Amniotic stem cell (primary cell): ENCODE measurements at regions not wholly inside any gene's neighbourhood (a gene's known extent, or its start where the extent isn't known, plus 50 kb on each side); places are given as distances from the start of the nearest gene placed in this dataset.
"Not testable (repeated sequence)": the region's sequence is repeated elsewhere in the genome, so short reads cannot be mapped to it uniquely, and the experiment has no call there.

Experiments
- DNase-seq: peaks from one replicate; lab custom pipeline; 2025; lab: John Stamatoyannopoulos, UW

DNA sequence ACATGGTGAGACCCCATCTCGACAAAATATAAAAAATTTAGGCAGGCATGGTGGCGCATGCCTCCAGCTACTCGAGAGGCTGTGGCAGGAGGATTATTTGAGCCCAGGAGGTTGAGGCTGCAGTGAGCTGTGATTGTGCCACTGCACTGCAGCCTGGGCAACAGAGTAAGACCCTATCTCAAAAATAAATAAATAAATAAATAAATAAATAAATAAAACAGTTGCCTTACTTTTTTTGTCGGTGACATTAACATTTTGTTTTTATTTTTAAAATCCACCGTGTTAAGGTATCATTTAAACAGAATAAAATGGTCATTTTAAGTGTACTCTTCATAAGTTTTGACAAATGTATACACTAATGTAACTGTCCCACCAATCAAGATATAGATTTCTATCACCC, 57.0 kb downstream of the RASL11A start:
- no peak for DNase-seq

DNA sequence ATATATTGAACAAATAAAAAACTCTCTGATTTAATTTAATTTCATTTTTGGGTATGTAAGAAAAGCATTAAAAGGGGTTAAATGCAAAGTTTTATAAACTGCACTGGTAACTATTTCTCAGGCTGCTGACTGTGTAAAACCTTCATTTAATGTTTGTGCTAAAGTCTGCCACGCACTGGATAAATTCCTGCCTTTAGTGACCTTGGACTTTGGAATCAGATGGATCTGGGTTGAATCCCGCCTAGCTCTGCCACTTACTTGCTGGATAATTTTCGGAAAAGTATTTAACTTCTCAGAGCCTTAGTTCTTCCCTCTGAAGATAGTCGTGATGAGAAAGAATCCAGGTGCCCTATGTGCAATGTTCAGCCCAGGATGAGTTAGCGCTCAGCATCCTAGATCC, 58.6 kb downstream of the RASL11A start:
- DNase-seq, result no peak

DNA sequence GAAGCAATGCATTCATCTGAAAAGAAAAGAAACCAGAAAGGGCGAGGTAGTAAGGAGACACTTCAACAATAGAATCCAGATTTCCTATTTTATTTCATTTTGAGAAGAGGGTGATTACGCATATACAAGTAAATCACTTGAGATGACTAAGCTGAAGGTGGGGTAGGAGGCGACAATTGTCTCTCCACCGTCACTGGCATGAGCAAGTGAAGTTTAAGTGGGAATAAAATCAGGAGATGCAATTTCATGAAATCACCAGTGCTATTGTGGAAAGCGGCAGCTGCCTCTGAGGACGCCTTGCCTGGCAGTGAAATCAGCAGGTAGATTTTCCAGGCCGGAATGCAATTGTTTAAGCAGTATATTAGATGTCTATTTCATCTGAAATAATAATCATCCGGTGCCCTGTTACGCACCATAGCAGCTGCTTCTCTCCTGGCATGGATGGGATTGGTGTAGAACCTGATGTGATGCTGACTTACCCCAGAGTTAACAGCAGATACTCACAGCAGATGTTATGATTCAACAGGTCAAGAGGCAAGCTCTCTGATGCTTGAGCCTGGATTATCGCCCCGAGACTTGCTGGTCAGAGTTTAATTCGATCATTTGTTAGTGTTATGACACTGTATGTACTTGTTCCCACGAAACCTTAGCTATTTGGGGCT, 64.3 kb downstream of the RASL11A start:
- no peak for DNase-seq

DNA sequence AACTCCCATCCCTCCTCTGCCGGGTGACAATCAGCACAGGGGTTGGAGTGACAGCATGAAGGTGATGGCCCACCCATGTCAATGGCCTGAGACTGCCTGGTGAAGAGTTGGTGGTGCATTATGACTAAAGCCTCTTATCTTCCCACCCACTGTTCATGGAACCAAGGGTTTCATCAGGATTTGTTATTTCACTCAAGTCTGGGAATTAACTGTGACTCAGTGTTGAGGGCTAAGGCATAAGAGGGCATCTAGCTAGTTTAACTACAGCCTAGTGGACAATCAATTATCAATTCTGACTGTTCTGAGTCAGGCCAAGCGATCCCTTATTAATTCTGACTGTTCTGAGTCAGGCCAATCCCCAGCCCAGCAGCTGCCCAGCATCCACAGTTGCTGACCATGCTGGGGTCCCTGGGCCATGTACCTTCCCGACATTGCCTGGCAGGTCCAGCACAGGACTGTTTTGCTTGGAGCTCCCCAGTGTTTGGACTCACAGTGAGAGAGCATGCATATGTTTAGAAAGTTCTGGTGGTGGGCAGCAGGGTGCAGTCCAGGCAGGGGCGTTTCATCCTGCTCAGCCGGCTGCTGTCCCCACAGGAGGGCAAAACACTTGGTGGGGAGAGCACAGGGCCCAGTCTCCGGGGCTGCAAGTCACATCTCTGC, 65.5 kb downstream of the RASL11A start:
- DNase-seq, result no peak

DNA sequence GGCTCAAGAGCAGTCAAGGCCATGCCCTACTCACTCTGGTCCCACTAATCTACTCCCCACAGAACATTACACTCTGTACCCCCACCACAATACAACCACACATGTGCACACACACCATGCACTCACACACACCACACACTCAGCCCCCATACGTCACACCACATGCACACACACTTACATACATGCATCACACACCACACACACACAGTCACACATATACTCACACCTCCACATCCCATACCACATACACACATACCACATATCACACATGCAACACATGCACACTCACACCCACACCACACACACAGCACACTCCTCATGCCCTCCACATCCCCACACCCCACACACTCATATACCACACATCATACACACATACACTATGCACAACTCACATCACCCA, 67.6 kb downstream of the RASL11A start:
- no peak for DNase-seq

DNA sequence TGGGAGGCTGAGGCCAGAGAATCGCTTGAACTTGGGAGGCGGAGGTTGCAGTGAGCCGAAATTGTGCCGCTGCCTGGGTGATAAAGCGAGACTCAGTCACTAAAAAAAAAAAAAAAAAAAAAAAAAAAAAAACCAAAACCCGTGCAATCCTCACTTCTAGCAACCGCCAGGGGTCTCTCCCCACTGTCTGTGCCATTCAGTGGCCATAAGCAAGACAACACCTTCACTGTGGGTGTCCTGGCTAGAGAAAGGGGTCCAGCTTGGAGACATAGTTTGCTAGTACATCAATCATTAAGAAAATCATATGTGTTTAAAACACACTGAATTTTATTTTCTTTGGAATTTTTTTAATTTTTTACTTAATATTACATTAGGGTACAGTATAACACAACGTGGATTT, 68.2 kb downstream of the RASL11A start:
- DNase-seq, result no peak

DNA sequence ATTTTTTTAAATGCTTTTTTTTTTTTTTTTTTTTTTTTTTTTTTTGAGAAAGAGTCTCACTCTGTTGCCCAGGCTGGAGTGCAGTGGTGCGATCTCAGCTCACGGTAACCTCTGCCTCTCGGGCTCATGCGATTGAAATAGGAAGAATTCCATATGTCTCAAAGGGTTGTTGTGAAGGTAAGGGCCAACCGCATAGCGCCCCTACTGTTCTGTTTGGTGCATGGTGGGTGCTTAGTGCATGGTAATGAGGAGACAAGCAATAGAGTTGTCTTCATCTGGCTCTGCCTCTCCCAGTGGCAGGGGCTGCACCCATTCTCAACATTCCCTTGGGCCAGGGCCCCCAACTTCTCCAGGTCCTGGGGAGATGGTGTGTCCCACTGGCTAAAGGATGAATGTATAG, 68.7 kb downstream of the RASL11A start:
- DNase-seq, result no peak

DNA sequence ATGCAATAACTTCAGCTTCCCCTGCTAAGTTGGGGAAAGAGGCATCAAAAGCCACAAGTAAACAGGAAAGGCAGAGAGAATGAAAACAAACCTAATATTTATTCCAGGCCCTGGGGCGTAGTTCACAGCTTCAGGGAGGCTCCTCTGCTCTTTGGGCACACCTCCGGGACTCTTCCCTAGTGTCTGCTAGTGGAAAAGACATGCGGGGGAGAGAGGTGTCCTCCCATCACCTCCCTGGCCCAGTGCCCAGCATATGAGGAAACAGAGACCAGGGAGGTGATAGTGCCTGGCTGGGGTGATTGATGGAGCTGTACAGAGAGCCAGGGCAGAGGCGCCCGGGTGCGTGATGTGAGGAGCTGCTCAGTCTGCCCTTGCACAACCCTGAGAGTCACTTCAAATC, 71.0 kb downstream of the RASL11A start:
- no peak for DNase-seq

DNA sequence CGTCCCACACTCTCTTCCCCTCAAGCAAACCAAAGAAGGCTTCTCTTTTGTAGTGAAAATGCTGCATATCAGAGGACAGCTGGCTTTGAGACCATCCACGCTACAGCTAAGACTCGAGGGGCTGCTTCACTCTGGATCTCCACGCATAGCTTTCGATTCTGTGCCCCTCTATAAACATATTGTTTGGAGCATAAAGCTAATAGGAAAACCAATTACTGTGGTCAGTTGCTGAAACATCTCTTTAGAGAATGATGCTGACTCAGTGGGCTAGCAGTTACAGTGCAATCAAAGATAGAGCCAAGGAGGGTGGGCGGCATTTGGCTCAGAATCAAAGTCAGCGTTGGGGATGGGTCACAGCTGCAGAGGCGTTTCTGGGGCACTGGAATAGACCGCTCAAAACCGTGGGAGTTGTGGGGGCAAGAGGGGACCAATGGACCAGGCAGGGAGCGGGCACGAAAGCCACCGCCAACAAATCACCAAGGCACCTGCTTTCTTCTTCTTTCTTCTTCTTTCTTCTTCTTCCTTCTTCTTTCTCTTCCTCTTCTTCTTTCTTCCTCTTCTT, 76.7 kb downstream of the RASL11A start:
- DNase-seq, result no peak

DNA sequence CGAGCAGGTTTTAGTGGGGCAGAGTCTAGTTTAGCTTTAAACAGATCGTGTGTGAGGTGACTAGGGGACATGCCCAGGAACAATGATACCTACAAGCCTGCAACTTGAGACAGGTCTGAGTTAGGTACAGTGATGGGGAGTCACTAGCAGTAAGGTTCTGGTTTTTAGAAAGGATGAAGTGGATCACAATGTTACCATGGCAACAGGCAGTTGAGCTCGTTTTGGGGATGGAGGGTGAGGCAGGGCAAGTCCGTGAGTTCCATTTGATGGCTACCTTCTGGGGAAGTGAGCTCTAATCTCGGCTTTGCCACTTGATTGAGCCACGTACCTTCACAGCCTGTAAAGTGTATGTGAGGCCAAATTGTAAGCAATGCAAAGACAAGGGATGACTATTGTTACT, 76.0 kb upstream of the GTF3A start:
- DNase-seq, result no peak

DNA sequence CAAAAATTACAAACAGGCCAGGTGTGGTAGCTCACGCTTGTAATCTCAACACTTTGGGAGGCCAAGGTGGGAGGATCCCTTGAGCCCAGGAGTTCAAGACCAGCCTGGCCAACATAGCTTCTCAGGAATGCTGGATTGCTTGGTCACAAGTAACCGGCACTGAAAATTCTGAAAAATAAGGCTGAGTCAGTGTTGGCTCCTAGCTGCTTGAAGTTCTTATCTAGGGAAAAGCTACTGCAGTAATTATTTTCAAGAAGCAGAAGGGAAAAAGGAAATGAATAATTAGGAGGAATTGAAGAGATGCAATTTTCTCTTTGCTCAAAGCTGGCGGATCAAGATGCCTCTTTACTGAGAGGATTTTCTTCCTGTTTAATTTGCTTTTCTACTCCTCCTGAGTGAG, 75.0 kb upstream of the GTF3A start:
- DNase-seq, result no peak

DNA sequence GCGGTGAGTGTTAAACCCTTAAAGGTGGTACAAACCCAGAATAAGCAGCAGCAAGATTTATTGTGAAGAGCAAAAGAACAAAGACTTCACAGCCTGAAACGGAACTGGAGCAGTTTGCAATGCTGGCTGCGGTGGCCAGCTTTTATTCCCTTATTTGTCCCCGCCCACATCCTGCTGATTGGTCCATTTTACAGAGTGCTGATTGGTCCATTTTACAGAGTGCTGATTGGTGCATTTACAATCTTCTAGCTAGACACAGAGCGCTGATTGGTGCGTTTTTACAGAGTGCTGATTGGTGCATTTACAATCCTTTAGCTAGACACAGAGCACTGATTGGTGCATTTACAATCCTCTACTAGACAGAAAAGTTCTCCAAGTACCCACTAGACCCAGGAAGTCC, 73.6 kb upstream of the GTF3A start:
- not testable (repeated sequence) for DNase-seq

DNA sequence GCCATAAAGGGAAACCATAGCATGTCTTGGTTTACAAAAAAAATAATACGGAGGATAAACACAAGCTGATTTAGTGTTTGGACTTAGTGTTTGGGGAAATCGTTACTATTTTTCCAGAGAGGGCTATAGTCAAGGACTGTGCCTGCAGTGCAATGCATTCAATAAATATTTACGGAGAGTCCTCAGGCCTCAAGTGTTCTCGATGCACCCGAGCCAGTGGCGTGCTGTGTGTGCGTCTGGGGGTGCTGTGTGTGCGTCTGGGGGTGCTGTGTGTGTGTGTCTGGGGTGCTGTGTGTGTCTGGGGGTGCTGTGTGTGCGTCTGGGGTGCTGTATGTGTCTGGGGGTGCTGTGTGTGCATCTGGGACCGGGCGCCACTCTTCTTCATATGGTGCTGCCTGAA, 71.7 kb upstream of the GTF3A start:
- no peak for DNase-seq

DNA sequence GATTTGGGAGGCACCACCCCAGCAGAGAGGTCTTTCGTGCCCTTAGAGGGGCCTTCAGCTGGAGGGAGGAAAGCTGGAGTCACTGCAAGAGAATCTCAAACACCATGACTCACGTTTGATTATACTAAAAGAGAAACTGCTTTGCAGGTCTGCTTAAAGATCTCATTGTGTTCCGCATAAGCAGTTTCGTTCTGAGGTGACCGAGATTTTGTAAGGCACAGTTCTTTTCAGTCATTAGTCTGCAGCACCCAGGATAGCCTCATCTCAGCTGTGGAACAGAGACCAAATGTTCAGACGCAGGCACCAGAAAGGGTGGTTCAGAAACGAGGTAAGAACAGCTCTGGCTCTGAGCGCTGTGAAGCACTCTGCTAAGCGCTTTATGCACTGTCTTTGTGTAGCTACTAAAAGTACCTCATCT, 71.2 kb upstream of the GTF3A start:
- DNase-seq, result no peak

DNA sequence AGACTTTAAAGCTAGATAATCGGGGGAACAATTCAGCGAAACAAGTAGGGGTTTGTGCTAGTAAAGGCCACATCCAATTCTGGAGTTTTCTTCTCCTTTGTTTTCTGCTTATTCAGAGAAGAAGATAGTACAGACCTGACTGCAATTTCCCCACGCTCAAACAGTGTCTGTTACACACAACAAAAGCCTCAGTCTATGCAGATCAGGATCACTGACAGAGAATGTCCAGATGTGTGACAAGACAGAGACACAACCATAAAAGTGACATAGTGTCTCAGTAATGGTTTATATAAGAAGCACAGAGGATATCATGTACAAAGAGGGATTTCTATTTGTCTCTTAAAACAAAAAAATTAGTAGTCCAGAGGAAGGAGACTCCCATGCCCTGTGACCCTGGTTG, 70.7 kb upstream of the GTF3A start:
- DNase-seq, result no peak

DNA sequence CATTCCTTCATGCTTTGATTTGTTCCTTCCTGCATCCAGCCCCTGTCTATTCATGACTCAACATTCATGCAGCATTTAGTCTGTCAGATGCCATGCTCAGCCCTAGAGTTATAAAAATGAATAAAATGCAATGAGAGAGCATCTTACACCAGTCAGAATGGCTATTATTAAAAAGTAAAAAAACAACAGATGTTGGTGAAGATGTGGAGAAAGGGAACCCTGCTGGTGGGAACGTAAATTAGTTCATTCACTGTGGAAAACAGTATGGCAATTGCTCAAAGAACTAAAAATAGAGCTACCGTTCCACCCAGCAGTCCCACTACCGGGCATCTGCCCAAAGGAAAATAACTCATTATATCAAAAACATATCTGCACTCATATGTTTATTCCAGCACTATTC, 70.0 kb upstream of the GTF3A start:
- DNase-seq, result no peak

DNA sequence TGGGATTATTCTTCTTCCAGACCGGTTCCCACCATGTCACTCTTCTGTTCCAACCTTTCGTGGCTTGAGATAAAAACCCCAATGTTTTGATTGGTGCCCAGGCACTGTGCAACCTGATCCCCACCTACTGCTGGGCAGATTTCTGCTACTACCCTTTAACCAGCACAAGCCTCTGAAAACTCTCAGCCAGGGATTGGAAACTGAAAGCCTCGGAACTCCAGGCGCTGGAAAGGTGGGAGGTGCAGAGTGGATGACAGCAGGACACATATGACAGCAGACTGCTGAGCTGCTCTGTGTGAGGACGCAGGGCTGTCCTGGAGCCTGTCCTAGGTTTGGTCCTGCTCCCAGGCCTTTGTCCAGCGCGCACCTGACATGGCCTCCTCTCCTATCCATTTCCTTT, 68.5 kb upstream of the GTF3A start:
- DNase-seq, result no peak

DNA sequence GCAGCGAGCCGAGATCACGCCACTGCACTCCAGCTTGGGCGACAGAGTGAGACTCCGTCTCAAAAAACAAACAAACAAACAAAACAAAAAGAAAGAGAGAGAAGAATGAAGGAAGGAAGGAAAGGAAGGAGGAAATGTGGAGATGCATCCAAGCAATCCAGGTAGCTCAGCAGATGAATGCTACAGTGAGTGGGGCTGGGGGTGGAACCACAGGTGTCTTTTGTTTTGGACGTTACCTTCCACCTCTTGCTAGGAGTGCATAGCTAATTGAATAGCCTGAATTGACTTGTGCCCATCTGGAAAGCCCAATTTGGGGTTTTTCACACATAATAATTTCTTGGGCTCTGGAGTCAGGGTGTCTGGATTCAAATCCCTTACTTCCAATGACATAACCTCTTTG, 66.0 kb upstream of the GTF3A start:
- DNase-seq, result no peak

DNA sequence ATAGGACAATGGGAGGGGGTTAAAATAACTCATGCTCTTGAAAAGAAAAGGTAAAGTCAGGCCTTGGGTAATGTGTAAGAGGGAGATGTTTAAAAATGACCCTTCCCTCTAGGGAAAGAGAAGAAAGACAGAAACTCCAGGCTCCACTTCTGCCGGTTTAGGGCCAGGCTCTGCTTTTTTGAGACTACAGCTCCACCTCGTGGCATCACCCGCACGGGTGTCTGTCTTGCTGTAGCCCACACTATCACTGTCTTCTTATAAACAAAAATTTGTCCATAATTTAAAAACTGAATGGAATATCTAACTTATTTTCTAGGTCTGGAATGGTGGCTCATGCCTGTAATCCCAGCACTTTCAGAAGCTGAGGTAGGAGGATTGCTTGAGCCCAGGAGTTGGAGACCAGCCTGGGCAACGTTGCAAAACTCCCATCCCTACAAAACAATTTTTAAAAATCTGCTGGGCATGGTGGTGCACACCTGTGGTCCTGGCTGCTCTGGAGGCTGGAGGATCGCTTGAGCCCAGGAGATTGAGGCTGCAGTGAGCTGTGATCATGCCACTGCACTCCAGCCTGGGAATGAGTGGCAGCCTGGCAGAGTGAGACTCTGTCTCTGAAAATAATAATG, 65.1 kb upstream of the GTF3A start:
- peak; percentile 25 for DNase-seq

DNA sequence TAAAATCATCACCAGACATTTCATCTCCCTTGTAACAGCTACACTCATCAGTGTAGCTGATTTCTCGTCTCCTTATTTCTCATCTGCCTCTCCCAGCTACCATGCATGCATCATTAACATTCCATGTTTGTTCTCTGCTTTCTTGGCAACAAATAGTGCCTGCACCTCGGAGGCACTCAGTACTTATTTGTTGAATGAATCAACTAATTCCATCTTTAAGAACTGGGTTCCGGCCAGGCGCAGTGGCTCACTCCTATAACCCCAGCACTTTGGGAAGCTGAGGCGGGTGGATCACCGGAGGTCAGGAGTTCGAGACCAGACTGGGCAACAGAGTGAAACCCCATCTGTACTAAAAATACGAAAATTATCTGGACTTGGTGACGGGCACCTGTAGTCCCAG, 63.9 kb upstream of the GTF3A start:
- DNase-seq, result no peak

DNA sequence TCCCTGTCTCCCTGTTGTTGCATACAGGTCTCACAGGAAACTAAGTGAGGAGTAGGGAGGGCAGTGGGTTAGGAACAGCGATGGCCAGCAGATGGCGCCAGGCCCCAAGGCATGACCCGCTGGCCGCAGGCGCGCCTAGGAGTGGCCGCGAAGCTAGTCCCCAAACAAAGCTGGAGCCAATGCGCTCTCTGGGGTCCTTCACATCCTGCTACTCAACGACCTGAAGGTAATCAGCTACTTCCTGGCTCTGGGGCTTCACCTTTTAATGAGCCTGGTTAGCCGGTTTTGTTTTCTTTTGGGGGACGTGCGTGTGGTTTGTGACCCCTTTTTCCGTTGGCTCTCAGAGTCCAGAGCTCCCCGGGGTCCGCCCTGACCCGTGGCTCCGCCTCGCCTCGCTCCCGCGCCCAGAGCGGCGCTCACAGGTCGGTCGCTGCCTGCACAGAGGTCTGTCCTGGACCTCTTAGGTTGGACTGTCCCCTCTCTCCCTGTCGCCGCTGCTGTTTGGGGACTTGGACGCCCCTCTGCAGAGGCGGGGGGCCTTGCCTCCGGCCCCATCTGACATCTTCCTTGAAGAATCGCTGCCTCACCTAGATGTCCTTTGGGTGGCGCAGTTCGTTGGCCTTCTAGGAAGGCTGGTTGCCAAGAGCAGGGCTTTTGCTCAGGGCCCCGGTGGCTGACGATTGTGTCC, 62.2 kb upstream of the GTF3A start:
- peak; percentile 39 for DNase-seq

DNA sequence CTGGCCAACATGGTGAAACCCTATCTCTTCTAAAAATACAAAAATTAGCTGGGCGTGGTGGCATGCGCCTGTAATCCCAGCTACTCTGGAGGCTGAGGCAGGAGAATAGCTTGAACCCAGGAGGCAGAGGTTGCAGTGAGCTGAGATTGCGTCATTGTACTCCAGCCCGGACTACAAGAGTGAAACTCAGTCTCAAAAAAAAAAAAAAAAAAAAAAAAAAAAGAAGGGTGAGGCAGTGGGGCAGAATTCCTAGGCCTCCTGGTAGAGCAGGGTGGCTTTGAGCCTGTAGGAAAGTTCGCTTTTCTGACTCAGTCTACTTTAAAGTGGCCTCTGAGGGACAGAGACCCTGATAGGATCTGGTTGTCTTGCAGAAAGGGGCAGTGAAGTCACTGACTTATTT, 60.8 kb upstream of the GTF3A start:
- not testable (repeated sequence) for DNase-seq

DNA sequence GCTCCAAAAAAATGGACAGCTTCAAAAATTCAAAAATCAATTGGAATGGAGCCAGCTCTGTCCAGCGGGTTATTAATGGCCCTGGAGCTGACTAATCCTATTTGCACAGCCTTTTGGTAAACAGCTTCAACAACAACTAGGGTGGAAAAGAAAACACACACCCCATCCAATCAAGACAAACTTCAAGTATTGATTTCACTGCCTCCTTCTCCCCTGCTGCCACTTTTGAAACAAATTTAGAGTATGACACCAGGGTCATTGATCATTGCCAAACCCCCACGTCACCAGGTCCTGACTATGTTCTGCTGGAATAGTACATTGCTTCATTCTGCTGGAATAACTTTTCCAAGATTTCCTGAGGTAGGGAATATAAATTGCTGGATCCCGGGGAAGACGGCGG, 56.8 kb upstream of the GTF3A start:
- DNase-seq, result no peak
